HepG2 (cell line): ENCODE measurements at regions not wholly inside any gene's neighbourhood (a gene's known extent, or its start where the extent isn't known, plus 50 kb on each side); places are given as distances from the start of the nearest gene placed in this dataset.

Experiments
- ATAC-seq: fragments of 200-7000 bp; cut with Tn5 transposase; 3 replicates; pipeline ENCODE4 v1.9.1; 2020; ENCODE audit warnings: mild to moderate bottlenecking, moderate library complexity
- BruUV-seq: library from RNA; stranded (reverse); fragments of 400-500 nt; replicated peaks from 2 replicates; lab custom pipeline; 2021; lab: Mats Ljungman, UMichigan
- CTCF ChIA-PET: fragments of 300-600 bp; formaldehyde crosslinking; extraction: SDS; loops from one replicate; lab custom pipeline; 2021; ENCODE audit warnings: low total read pairs, inconsistent platforms, low intra/inter-chr PET ratio; lab: Yijun Ruan, JAX
- POLR2A ChIA-PET: fragments of 350-600 bp; sonication (Branson Sonifier 250); formaldehyde crosslinking; loops from one replicate; lab custom pipeline; 2020; ENCODE audit warnings: antibody characterized with exemption, inconsistent platforms; lab: Yijun Ruan, JAX
- DNase-seq: peaks from one replicate; pipeline ENCODE4 v3.0.0-alpha.2; 2015; ENCODE audit warnings: low spot score
- FAIRE-seq: peaks from 3 replicates; lab custom pipeline; 2011; peaks lifted over from hg19 to GRCh38; lab: Jason Lieb, UNC
- H2AFZ ChIP-seq: one replicate; pipeline ENCODE4 v1.6.1; 2011; ENCODE audit warnings: low read length, inconsistent platforms
- H3K27ac ChIP-seq: fragments of 300-600 bp; 3 replicates; pipeline ENCODE4 v1.8.0; 2011; ENCODE audit warnings: mixed run types, mild to moderate bottlenecking, mixed read lengths, low read length, inconsistent platforms; ENCODE audit not compliant: insufficient read depth; ENCODE audit errors: extremely low read length
- H3K27me3 ChIP-seq, 2 experiments: fragments of 200-600 bp in 1 of 2; 2 replicates in 1 of 2; 3 replicates in 1 of 2; pipeline versions ENCODE4 v1.6.0 to v1.8.0; 2011; ENCODE audit warnings: low read length in 2 of 2, mild to moderate bottlenecking in 2 of 2, moderate library complexity in 2 of 2, inconsistent platforms in 1 of 2; ENCODE audit not compliant: insufficient read depth in 2 of 2, control insufficient read depth in 1 of 2
- H3K36me3 ChIP-seq, 2 experiments: fragments of 200-600 bp in 1 of 2; replicated peaks in 1 of 2; 2 replicates in 1 of 2; 3 replicates in 1 of 2; pipeline versions ENCODE4 v1.5.1 to v1.8.0; 2011; ENCODE audit warnings: low read length in 2 of 2, inconsistent platforms in 1 of 2; ENCODE audit not compliant: insufficient read depth in 2 of 2, control insufficient read depth in 1 of 2
- H3K4me1 ChIP-seq: 2 replicates; pipeline ENCODE4 v1.5.1; 2012; ENCODE audit warnings: low read length, inconsistent platforms; ENCODE audit not compliant: insufficient read depth
- H3K4me2 ChIP-seq: 2 replicates; pipeline ENCODE4 v1.6.0; 2011; ENCODE audit warnings: low read depth, low read length, inconsistent platforms
- H3K4me3 ChIP-seq, 3 experiments: fragments of 200-600 bp in 1 of 3; sonication (generic), shearing (Covaris generic) in 1 of 3; replicated peaks in 1 of 3; 2 replicates each; pipeline ENCODE4 v1.5.1; 2011 to 2016; ENCODE audit warnings: low read length in 3 of 3, inconsistent platforms in 2 of 3, low read depth in 2 of 3, mild to moderate bottlenecking in 2 of 3, control low read depth in 1 of 3, mixed read lengths in 1 of 3; ENCODE audit not compliant: insufficient read depth in 1 of 3
- H3K79me2 ChIP-seq: one replicate; pipeline ENCODE4 v1.6.1; 2011; ENCODE audit warnings: low read length, inconsistent platforms; ENCODE audit not compliant: insufficient read depth
- H3K9ac ChIP-seq: 2 replicates; pipeline ENCODE4 v1.6.0; 2011; ENCODE audit warnings: mild to moderate bottlenecking, low read depth, low read length, inconsistent platforms; ENCODE audit not compliant: insufficient read depth
- H3K9me3 ChIP-seq: 2 replicates; pipeline ENCODE4 v1.5.1; 2012; ENCODE audit warnings: mild to moderate bottlenecking, low read length
- H4K20me1 ChIP-seq: 2 replicates; pipeline ENCODE4 v1.6.0; 2011; ENCODE audit warnings: inconsistent platforms, mild to moderate bottlenecking, low read length, moderate library complexity; ENCODE audit not compliant: insufficient read depth
- HDAC2 ChIP-seq: sonication (generic); formaldehyde crosslinking; IDR thresholded peaks from 2 replicates; pipeline ENCODE4 v1.4.0; 2020; ENCODE audit warnings: missing genetic modification reagents
- KAT7 ChIP-seq: IDR thresholded peaks from 2 replicates; pipeline ENCODE4 v1.6.1; 2018; ENCODE audit warnings: borderline replicate concordance, missing compliant biosample characterization
- PRPF4 ChIP-seq: fragments of 200-400 bp; formaldehyde crosslinking; IDR thresholded peaks from 2 replicates; pipeline ENCODE4 v1.6.1; 2016; ENCODE audit warnings: low read length, low read depth; ENCODE audit not compliant: poor library complexity, severe bottlenecking
- SATB2 ChIP-seq: sonication (generic); formaldehyde crosslinking; IDR thresholded peaks from 2 replicates; pipeline ENCODE4 v1.5.0; 2020; ENCODE audit warnings: missing genetic modification reagents
- TBX3 ChIP-seq: fragments of 450-650 bp; IDR thresholded peaks from 2 replicates; pipeline ENCODE4 v1.6.1; 2017; ENCODE audit warnings: antibody characterized with exemption, mild to moderate bottlenecking, inconsistent platforms, borderline replicate concordance
- ZNF205 ChIP-seq: IDR thresholded peaks from 2 replicates; pipeline ENCODE4 v1.6.1; 2018; ENCODE audit warnings: missing biosample characterization, missing genetic modification reagents
- ZNF256 ChIP-seq: sonication (generic); formaldehyde crosslinking; conservative IDR thresholded peaks from 2 replicates; pipeline ENCODE4 v1.4.0; 2020; ENCODE audit warnings: missing genetic modification reagents
- ZNF274 ChIP-seq: sonication (generic); formaldehyde crosslinking; IDR thresholded peaks from 2 replicates; pipeline ENCODE4 v1.5.1; 2020; ENCODE audit warnings: mild to moderate bottlenecking, missing genetic modification reagents
- ZNF362 ChIP-seq: sonication (generic); formaldehyde crosslinking; IDR thresholded peaks from 2 replicates; pipeline ENCODE4 v1.4.0; 2020; ENCODE audit warnings: missing genetic modification reagents, mild to moderate bottlenecking, borderline replicate concordance
- ZNF713 ChIP-seq: sonication (generic); formaldehyde crosslinking; IDR thresholded peaks from 2 replicates; pipeline ENCODE4 v1.4.0; 2020; ENCODE audit warnings: mild to moderate bottlenecking, missing genetic modification reagents
- ZNF790 ChIP-seq: sonication (generic); formaldehyde crosslinking; IDR thresholded peaks from 2 replicates; pipeline ENCODE4 v1.8.0; 2022; ENCODE audit warnings: missing genetic modification reagents, mild to moderate bottlenecking, borderline replicate concordance
- WGBS: methylation state at CpG from one replicate; pipeline ENCODE4 v1.1.6; 2017; ENCODE audit warnings: low lambda C conversion rate; 5-methylcytosine and 5-hydroxymethylcytosine counted together
- in situ Hi-C: cut with HindIII; loops from 2 replicates; pipeline ENCODE4 v1.10.0; 2017; ENCODE audit warnings: low pct_unique_long_range_greater_than_20kb; ENCODE audit not compliant: extremely low pct_ligation_motif_present
- intact Hi-C: fragments of 100-400 bp; cut with micrococcal nuclease; formaldehyde crosslinking; loops from one replicate; pipeline ENCODE4 v1.10.0; 2022; ENCODE audit not compliant: unreplicated experiment
- TF ChIP-seq, protein P1 (sequence below): sonication (generic); formaldehyde crosslinking; IDR thresholded peaks from 2 replicates; pipeline ENCODE4 v1.8.1; 2023; ENCODE audit warnings: missing genetic modification reagents, inconsistent platforms, borderline replicate concordance
- TF ChIP-seq, protein P2 (sequence below): sonication (generic); formaldehyde crosslinking; IDR thresholded peaks from 2 replicates; pipeline ENCODE4 v1.5.0; 2020; ENCODE audit warnings: missing genetic modification reagents, mild to moderate bottlenecking, borderline replicate concordance
- TF ChIP-seq, protein P3 (sequence below): sonication (generic); formaldehyde crosslinking; IDR thresholded peaks from 2 replicates; pipeline ENCODE4 v1.5.0; 2020; ENCODE audit warnings: missing genetic modification reagents

DNA sequence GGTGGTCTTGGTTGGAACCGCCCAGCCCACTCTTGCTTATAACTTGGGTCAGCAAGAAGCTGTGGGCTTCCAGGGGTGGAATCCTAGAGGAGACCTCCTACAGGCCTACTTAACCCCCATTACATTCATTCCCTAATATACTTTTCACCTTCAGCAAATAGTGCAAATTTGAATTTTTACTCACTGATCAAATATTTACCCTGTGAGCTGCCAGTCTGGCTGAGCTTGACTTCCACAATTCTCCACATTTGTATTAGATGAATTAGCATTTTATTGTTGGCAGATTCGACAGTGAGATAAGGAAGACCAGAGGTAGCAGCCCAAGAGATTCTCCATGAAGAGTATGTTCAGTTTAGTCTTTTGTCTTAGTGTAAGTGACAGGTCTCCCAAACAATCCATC is 199.6 kb downstream of the BCOR start:
- H3K4me3 ChIP-seq = no peak overlapping the region
- no peaks in the 10 kb centered on the region for H3K36me3 ChIP-seq
- H3K27ac ChIP-seq = no peak overlapping the region
- peaks cover 1 to 6% of the 10 kb centered on the region in 2 experiments; a peak in 2 of 5 replicates for H3K27me3 ChIP-seq
- no peaks in the 10 kb centered on the region for H3K79me2 ChIP-seq
- no peak for FAIRE-seq
- H3K4me1 ChIP-seq = 0 out of 2 replicates have a peak, but pooled peaks cover 9% of the 10 kb centered on the region
- ChIA-PET POLR2A (no interaction called here), CTCF (no interaction called here)
- no peak for TF ChIP-seq PRPF4
- TF ChIP-seq HDAC2 = no peak
- TF ChIP-seq KAT7 (CRISPR knock-in tag) = no peak
- TF ChIP-seq SATB2 (CRISPR knock-in tag) = no peak
- TF ChIP-seq ZNF256 (CRISPR knock-in tag) = no peak
- BruUV-seq = no TSS peak
- DNase-seq = no peak
- H3K9ac ChIP-seq = no peak overlapping the region
- no peak overlapping the region for H3K4me2 ChIP-seq
- no peaks in the 10 kb centered on the region for H3K9me3 ChIP-seq
- H4K20me1 ChIP-seq = no peaks in the 10 kb centered on the region
- in situ Hi-C loops = loop anchor here (10.0 kb wide), 1 partner anchor 57 kb away; no protein-coding TSS in a partner anchor
- ATAC-seq = no peak
- no peak overlapping the region for H2AFZ ChIP-seq
- intact Hi-C loops = no loop called here
- WGBS = 11% methylated on average over 1 of the region's 2 CpGs

DNA sequence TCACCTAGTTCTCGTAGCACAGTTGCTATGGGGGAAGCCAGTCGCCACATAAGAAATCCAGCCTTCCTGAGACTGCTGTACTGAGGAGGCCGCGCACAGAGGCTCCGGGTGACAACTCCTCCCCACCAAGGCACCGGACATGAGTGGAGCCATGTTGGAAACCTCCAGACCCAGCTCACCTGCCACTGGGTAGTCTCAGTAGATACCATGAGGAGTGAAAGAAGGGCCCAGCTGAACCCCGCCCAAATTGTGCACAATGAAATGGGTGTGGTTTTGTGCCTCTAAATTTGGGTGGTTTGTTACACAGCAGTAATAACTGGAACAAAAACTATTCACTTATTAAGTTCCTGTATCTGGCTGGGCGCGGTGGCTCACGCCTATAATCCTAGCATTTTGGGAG is 198.7 kb downstream of the BCOR start:
- no peaks in the 10 kb centered on the region for H4K20me1 ChIP-seq
- BruUV-seq = no TSS peak
- ChIA-PET POLR2A (no interaction called here), CTCF (no interaction called here)
- H3K4me1 ChIP-seq = 0 out of 2 replicates have a peak, but pooled peaks cover 9% of the 10 kb centered on the region
- no peak overlapping the region for H3K9ac ChIP-seq
- FAIRE-seq = no peak
- H3K27me3 ChIP-seq = peaks cover 1 to 7% of the 10 kb centered on the region in 2 experiments; a peak in 2 of 5 replicates
- H3K36me3 ChIP-seq = no peaks in the 10 kb centered on the region
- H3K9me3 ChIP-seq = no peaks in the 10 kb centered on the region
- H3K4me2 ChIP-seq = no peak overlapping the region
- in situ Hi-C loops (loop anchor here (10.0 kb wide), 1 partner anchor 56 kb away; no protein-coding TSS in a partner anchor), intact Hi-C loops (no loop called here)
- H3K4me3 ChIP-seq = no peak overlapping the region
- no peak for TF ChIP-seq ZNF790 (CRISPR knock-in tag)
- TF ChIP-seq, protein P1, sequence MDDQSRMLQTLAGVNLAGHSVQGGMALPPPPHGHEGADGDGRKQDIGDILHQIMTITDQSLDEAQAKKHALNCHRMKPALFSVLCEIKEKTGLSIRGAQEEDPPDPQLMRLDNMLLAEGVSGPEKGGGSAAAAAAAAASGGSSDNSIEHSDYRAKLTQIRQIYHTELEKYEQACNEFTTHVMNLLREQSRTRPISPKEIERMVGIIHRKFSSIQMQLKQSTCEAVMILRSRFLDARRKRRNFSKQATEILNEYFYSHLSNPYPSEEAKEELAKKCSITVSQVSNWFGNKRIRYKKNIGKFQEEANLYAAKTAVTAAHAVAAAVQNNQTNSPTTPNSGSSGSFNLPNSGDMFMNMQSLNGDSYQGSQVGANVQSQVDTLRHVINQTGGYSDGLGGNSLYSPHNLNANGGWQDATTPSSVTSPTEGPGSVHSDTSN (CRISPR knock-in tag) = no peak
- TF ChIP-seq, protein P2, sequence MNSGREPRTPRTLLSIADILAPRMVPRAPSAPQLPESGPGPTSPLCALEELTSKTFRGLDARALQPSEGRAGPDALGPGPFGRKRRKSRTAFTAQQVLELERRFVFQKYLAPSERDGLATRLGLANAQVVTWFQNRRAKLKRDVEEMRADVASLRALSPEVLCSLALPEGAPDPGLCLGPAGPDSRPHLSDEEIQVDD (CRISPR knock-in tag) = no peak
- no peak for TF ChIP-seq ZNF205
- TF ChIP-seq ZNF362 (CRISPR knock-in tag) = no peak
- no peak for TF ChIP-seq ZNF713
- TF ChIP-seq TBX3 = no peak
- no peak for TF ChIP-seq ZNF274 (CRISPR knock-in tag)
- TF ChIP-seq, protein P3, sequence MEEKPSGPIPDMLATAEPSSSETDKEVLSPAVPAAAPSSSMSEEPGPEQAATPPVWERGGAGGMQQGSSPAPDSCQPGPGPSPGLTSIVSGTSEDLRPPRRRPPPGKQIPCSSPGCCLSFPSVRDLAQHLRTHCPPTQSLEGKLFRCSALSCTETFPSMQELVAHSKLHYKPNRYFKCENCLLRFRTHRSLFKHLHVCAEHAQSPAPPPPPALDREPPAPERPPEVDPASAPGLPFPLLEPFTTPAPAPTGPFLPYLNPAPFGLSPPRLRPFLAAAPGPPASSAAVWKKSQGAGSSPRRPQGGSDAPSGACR = no peak
- TF ChIP-seq SATB2 (CRISPR knock-in tag) = no peak
- WGBS = 95% methylated on average over 3 of the region's 10 CpGs
- no peak overlapping the region for H3K27ac ChIP-seq
- no peak overlapping the region for H2AFZ ChIP-seq
- no peaks in the 10 kb centered on the region for H3K79me2 ChIP-seq
- DNase-seq = no peak
- ATAC-seq = no peak
